ENCODE measurements at regions not wholly inside any gene's neighbourhood (a gene's known extent, or its start where the extent isn't known, plus 50 kb on each side); places are given as distances from the start of the nearest gene placed in this dataset.

- no TSS peak for BruUV-seq (replicated peaks)
- Histone ChIP-seq H3K9ac (ENCODE audit: insufficient read depth in 1 of 2, low read depth in 2 of 2, low read length in 2 of 2) (no peak overlapping the region), H3K4me3 (no peak overlapping the region), H3K36me3 (ENCODE audit: control insufficient read depth, insufficient read depth, low read length) (no peaks in the 10 kb centered on the region), H3K27ac (ENCODE audit: extremely low read depth, low read depth, low read length) (no peak overlapping the region), H4K20me1 (replicated peaks; ENCODE audit: control insufficient read depth, insufficient read depth, low read length) (0 out of 2 replicates have a peak, but pooled peaks cover 7% of the 10 kb centered on the region), H3K9me1 (ENCODE audit: control insufficient read depth, insufficient read depth, low read length) (peaks cover 3% of the 10 kb centered on the region), H3K27me3 (ENCODE audit: control insufficient read depth in 2 of 2, insufficient read depth in 2 of 2, low read length in 2 of 2) (peaks cover 11 to 34% of the 10 kb centered on the region in 2 experiments), H3K4me1 (replicated peaks in 1 of 2; ENCODE audit: control insufficient read depth in 2 of 2, insufficient read depth in 2 of 2, low read length in 2 of 2) (no peaks in the 10 kb centered on the region), H3K4me2 (ENCODE audit: insufficient read depth, low read length) (no peak overlapping the region), H3K9me3 (replicated peaks; ENCODE audit: control insufficient read depth, insufficient read depth, low read depth, low read length) (no peaks in the 10 kb centered on the region), H3K79me2 (ENCODE audit: control insufficient read depth, insufficient read depth, low read length) (no peaks in the 10 kb centered on the region), H2AFZ (ENCODE audit: low read depth, low read length) (no peak overlapping the region)
- no peak for DNase-seq (ENCODE audit: extremely low read depth in 1 of 4, low spot score in 3 of 4)
- no peak for FAIRE-seq
- 0% methylated on average over 5 of the region's 5 CpGs for WGBS (ENCODE audit: insufficient coverage, low coverage, missing lambda C conversion rate)
- ChIA-PET CTCF (ENCODE audit: low intra/inter-chr PET ratio) (no interaction called here), POLR2A (no interaction called here)
- in situ Hi-C loops (cut with MboI): no loop called here
- intact Hi-C loops (cut with micrococcal nuclease): no loop called here
- no peak for ATAC-seq
- TF ChIP-seq BHLHE40 (IDR thresholded peaks at IDR 0.05; ENCODE audit: low read length) (no peak), TAF7 (tag; IDR thresholded peaks at IDR 0.05) (no peak), NFE2L1 (tag; IDR thresholded peaks at IDR 0.05; ENCODE audit: borderline replicate concordance, low read depth) (no peak), VEZF1 (CRISPR knock-in tag; IDR thresholded peaks at IDR 0.05) (no peak), CREBBP (IDR thresholded peaks at IDR 0.05; ENCODE audit: low read depth, low read length) (no peak), REST (IDR thresholded peaks at IDR 0.05; ENCODE audit: borderline replicate concordance) (no peak), REST (CRISPR knock-in tag; IDR thresholded peaks at IDR 0.05; ENCODE audit: low read depth) (no peak), ZNF174 (CRISPR knock-in tag; IDR thresholded peaks at IDR 0.05) (no peak)
- TF ChIP-seq, protein P1, sequence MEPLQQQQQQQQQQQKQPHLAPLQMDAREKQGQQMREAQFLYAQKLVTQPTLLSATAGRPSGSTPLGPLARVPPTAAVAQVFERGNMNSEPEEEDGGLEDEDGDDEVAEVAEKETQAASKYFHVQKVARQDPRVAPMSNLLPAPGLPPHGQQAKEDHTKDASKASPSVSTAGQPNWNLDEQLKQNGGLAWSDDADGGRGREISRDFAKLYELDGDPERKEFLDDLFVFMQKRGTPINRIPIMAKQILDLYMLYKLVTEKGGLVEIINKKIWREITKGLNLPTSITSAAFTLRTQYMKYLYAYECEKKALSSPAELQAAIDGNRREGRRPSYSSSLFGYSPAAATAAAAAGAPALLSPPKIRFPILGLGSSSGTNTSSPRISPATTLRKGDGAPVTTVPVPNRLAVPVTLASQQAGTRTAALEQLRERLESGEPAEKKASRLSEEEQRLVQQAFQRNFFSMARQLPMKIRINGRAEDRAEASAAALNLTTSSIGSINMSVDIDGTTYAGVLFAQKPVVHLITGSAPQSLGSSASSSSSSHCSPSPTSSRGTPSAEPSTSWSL (CRISPR knock-in tag; IDR thresholded peaks at IDR 0.05; ENCODE audit: borderline replicate concordance): no peak
- TF ChIP-seq, protein P2, sequence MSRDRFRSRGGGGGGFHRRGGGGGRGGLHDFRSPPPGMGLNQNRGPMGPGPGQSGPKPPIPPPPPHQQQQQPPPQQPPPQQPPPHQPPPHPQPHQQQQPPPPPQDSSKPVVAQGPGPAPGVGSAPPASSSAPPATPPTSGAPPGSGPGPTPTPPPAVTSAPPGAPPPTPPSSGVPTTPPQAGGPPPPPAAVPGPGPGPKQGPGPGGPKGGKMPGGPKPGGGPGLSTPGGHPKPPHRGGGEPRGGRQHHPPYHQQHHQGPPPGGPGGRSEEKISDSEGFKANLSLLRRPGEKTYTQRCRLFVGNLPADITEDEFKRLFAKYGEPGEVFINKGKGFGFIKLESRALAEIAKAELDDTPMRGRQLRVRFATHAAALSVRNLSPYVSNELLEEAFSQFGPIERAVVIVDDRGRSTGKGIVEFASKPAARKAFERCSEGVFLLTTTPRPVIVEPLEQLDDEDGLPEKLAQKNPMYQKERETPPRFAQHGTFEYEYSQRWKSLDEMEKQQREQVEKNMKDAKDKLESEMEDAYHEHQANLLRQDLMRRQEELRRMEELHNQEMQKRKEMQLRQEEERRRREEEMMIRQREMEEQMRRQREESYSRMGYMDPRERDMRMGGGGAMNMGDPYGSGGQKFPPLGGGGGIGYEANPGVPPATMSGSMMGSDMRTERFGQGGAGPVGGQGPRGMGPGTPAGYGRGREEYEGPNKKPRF (IDR thresholded peaks at IDR 0.05; ENCODE audit: low read depth, low read length): no peak
Observed at GRCh38 chr17:74015316-74015715, 188.2 kb upstream of the RPL38 start.
